GM19467 (cell line): ENCODE measurements at regions not wholly inside any gene's neighbourhood (a gene's known extent, or its start where the extent isn't known, plus 50 kb on each side); places are given as distances from the start of the nearest gene placed in this dataset.

Source experiments
- ATAC-seq: cut with Tn5 transposase; IDR thresholded peaks from one replicate; pipeline ENCODE4 v1.9.1; 2021; ENCODE audit warnings: mild to moderate bottlenecking, moderate library complexity; ENCODE audit not compliant: unreplicated experiment

DNA sequence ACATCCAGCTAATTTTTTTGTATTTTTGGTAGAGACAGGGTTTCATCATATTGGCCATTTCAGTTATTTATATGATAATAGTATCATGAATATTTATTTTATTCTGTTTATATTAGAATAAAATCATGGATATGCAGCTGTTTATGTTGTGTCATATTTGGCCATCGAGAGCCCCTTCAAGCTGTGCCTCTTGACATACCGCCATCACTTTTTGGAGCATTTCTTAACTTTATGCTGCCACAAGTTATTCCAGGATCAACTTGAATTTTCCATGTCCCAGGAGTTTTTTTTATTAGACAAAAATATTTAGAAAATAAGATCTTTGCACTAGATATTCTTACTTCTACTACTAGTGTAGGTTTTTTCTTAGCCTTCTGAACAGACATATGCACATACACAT lies 1067.0 kb upstream of the LRRTM3 start:
- ATAC-seq = no peak

- no peak for ATAC-seq
Observed at GRCh38 chr10:65861249-65861648, 1064.6 kb upstream of the LRRTM3 start.
